Right lobe of liver (tissue), 4 donors: ENCODE measurements at regions not wholly inside any gene's neighbourhood (a gene's known extent, or its start where the extent isn't known, plus 50 kb on each side); places are given as distances from the start of the nearest gene placed in this dataset.
"Not testable (repeated sequence)": the region's sequence is repeated elsewhere in the genome, so short reads cannot be mapped to it uniquely, and the experiment has no call there.

ENCODE experiments used
- POLR2A ChIP-seq: fragments of 450-650 bp; IDR thresholded peaks from one replicate; pipeline ENCODE4 v1.6.1; 2017; ENCODE audit warnings: antibody characterized with exemption, mild to moderate bottlenecking
- TF ChIP-seq, protein P1 (sequence below), 4 donors: fragments of 200-600 bp in 3 of 4; fragments of 450-650 bp in 1 of 4; IDR thresholded peaks; one replicate each; pipeline versions ENCODE4 v1.5.1 to v1.8.0; 2016 to 2022; ENCODE audit warnings: antibody characterized with exemption in 4 of 4, mild to moderate bottlenecking in 2 of 4
- donor health status: DM: no; HTN: no; CAD: no.
- donor health status: DM: no; HTN: no; CAD: no.
- donor health status: DM: no; HTN: yes; CAD: no.

DNA sequence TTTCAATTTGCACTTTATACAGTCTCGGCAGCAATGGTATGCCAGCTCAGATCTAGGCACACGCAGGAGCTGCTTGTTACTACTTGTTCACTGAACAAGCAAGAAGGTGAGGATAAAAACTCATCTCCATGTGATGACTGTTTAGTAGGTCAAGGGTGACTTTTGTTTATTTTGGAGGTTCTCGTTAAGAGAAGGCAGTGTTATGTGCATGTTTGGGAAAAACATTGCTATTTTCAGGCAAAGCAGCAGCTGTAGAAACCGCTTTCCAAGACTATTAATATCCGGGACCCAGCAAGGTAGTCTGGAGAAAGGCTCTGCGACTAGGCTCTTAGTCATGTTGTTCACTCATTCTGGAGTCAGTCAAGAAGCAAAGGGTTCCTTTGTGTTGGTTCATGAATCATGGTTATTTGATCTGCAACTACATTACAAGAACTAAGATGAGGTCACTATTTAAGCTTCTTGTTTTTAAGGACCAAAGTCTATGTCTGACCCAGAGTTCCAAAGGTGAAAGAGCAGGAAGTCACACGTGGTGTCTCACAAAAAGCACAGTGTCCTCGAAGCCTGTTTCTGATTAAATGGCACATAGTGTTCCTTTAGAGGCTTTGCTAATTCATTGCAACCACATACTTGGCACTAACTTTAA lies 288.0 kb upstream of the TEKT4 start:
- not testable (repeated sequence) for TF ChIP-seq POLR2A
- TF ChIP-seq, protein P1, sequence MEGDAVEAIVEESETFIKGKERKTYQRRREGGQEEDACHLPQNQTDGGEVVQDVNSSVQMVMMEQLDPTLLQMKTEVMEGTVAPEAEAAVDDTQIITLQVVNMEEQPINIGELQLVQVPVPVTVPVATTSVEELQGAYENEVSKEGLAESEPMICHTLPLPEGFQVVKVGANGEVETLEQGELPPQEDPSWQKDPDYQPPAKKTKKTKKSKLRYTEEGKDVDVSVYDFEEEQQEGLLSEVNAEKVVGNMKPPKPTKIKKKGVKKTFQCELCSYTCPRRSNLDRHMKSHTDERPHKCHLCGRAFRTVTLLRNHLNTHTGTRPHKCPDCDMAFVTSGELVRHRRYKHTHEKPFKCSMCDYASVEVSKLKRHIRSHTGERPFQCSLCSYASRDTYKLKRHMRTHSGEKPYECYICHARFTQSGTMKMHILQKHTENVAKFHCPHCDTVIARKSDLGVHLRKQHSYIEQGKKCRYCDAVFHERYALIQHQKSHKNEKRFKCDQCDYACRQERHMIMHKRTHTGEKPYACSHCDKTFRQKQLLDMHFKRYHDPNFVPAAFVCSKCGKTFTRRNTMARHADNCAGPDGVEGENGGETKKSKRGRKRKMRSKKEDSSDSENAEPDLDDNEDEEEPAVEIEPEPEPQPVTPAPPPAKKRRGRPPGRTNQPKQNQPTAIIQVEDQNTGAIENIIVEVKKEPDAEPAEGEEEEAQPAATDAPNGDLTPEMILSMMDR (IDR thresholded peaks at IDR 0.05), result not testable (repeated sequence)
